GM23248 (cell line): ENCODE measurements at regions not wholly inside any gene's neighbourhood (a gene's known extent, or its start where the extent isn't known, plus 50 kb on each side); places are given as distances from the start of the nearest gene placed in this dataset.

Experiments
- EZH2 ChIP-seq: fragments of 200-600 bp; sonication (generic); IDR thresholded peaks from 2 replicates; pipeline ENCODE4 v1.6.1; 2018; ENCODE audit warnings: antibody characterized with exemption, mild to moderate bottlenecking; ENCODE audit not compliant: insufficient read depth, poor library complexity, severe bottlenecking
- EZH2phosphoT487 ChIP-seq: fragments of 200-600 bp; sonication (generic); IDR thresholded peaks from 2 replicates; pipeline ENCODE4 v1.6.1; 2018; ENCODE audit warnings: antibody characterized with exemption, moderate library complexity, mild to moderate bottlenecking, low read depth; ENCODE audit not compliant: insufficient read depth

- no peak for TF ChIP-seq EZH2phosphoT487
- TF ChIP-seq EZH2, result no peak
These were observed 123.4 kb upstream of the ROPN1 start for GRCh38 chr3:124115279-124115678.
